ENCODE measurements at regions not wholly inside any gene's neighbourhood (a gene's known extent, or its start where the extent isn't known, plus 50 kb on each side); places are given as distances from the start of the nearest gene placed in this dataset.
A peak's percentile ranks its signal among the peaks of the same experiment; 100 is the strongest.

- no peak for DNase-seq (ENCODE audit: low spot score)
These were observed 87.2 kb upstream of the LIFR start for GRCh38 chr5:38643616-38644015.

GRCh38 chr5:38645508-38645907 lies 89.1 kb upstream of the LIFR start:
- no peak for DNase-seq (ENCODE audit: low spot score)

GRCh38 chr5:38648703-38649291 lies 92.4 kb upstream of the LIFR start:
- peak; percentile 36 for DNase-seq (ENCODE audit: low spot score)

- no peak for DNase-seq (ENCODE audit: low spot score)
These were observed 94.1 kb upstream of the LIFR start for GRCh38 chr5:38650540-38650939.

- no peak for DNase-seq (ENCODE audit: low spot score)
These were observed 94.5 kb upstream of the LIFR start for GRCh38 chr5:38650946-38651345.

GRCh38 chr5:38651806-38652205 lies 95.4 kb upstream of the LIFR start:
- no peak for DNase-seq (ENCODE audit: low spot score)

GRCh38 chr5:38653389-38653788 lies 96.9 kb upstream of the LIFR start:
- DNase-seq (ENCODE audit: low spot score), result no peak

- no peak for DNase-seq (ENCODE audit: low spot score)
These were observed 99.2 kb upstream of the LIFR start for GRCh38 chr5:38655691-38656090.

- no peak for DNase-seq (ENCODE audit: low spot score)
These were observed 100.1 kb upstream of the LIFR start for GRCh38 chr5:38656568-38656967.

GRCh38 chr5:38657020-38657419 lies 100.6 kb upstream of the LIFR start:
- no peak for DNase-seq (ENCODE audit: low spot score)

GRCh38 chr5:38660194-38660668 lies 103.8 kb upstream of the LIFR start:
- DNase-seq (ENCODE audit: low spot score), result peak; percentile 74

GRCh38 chr5:38662090-38662489 lies 105.6 kb upstream of the LIFR start:
- DNase-seq (ENCODE audit: low spot score), result no peak

GRCh38 chr5:38663249-38663648 lies 106.8 kb upstream of the LIFR start:
- DNase-seq (ENCODE audit: low spot score), result no peak

- peak; percentile 43 for DNase-seq (ENCODE audit: low spot score)
These were observed 110.4 kb upstream of the LIFR start for GRCh38 chr5:38666668-38667498.

- no peak for DNase-seq (ENCODE audit: low spot score)
These were observed 111.0 kb upstream of the LIFR start for GRCh38 chr5:38667499-38667776.

GRCh38 chr5:38669361-38669880 lies 113.0 kb upstream of the LIFR start:
- DNase-seq (ENCODE audit: low spot score), result no peak

GRCh38 chr5:38670066-38670465 lies 113.6 kb upstream of the LIFR start:
- DNase-seq (ENCODE audit: low spot score), result no peak

- DNase-seq (ENCODE audit: low spot score), result no peak
These were observed 114.4 kb upstream of the LIFR start for GRCh38 chr5:38670878-38671277.

- peak; percentile 13 for DNase-seq (ENCODE audit: low spot score)
These were observed 115.8 kb upstream of the LIFR start for GRCh38 chr5:38672059-38672788.

- DNase-seq (ENCODE audit: low spot score), result no peak
These were observed 117.2 kb upstream of the LIFR start for GRCh38 chr5:38673671-38674071.

- DNase-seq (ENCODE audit: low spot score), result no peak
These were observed 119.0 kb upstream of the LIFR start for GRCh38 chr5:38675443-38675842.

- no peak for DNase-seq (ENCODE audit: low spot score)
These were observed 121.2 kb upstream of the LIFR start for GRCh38 chr5:38677636-38678035.

- no peak for DNase-seq (ENCODE audit: low spot score)
These were observed 121.6 kb upstream of the LIFR start for GRCh38 chr5:38678076-38678475.

Data from mucosa of gallbladder (tissue), 1 donor.